ENCODE measurements at regions not wholly inside any gene's neighbourhood (a gene's known extent, or its start where the extent isn't known, plus 50 kb on each side); places are given as distances from the start of the nearest gene placed in this dataset.

DNA sequence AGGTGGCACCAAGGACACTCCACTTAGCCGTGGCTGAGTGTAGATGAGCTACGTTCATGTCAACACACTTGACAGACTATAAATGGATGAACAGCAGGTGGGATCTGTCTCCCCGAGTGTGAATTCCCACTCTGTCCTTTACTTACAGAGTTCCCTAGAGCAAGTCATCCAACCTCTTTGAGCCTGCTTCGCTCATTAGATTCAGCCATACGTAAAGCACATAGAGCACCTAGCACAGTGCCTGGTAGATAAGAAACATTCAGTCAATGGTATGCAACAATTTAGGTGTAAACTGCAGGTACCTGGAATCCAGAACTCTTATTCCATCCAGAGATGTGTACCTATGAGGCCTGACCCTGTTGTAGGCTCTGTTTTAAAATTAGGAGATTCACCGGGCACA, 227.8 kb upstream of the C16orf82 start:
- TF ChIP-seq, protein P1, sequence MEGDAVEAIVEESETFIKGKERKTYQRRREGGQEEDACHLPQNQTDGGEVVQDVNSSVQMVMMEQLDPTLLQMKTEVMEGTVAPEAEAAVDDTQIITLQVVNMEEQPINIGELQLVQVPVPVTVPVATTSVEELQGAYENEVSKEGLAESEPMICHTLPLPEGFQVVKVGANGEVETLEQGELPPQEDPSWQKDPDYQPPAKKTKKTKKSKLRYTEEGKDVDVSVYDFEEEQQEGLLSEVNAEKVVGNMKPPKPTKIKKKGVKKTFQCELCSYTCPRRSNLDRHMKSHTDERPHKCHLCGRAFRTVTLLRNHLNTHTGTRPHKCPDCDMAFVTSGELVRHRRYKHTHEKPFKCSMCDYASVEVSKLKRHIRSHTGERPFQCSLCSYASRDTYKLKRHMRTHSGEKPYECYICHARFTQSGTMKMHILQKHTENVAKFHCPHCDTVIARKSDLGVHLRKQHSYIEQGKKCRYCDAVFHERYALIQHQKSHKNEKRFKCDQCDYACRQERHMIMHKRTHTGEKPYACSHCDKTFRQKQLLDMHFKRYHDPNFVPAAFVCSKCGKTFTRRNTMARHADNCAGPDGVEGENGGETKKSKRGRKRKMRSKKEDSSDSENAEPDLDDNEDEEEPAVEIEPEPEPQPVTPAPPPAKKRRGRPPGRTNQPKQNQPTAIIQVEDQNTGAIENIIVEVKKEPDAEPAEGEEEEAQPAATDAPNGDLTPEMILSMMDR (IDR thresholded peaks at IDR 0.05; ENCODE audit: borderline replicate concordance, extremely low read depth, low read length, poor library complexity, severe bottlenecking): no peak
- no peak for TF ChIP-seq EZH2 (IDR thresholded peaks at IDR 0.05; ENCODE audit: borderline replicate concordance, low read depth, low read length, severe bottlenecking)

GRCh38 chr16:26840691-26841090, 226.0 kb upstream of the C16orf82 start:
- Histone ChIP-seq H3K36me3 (ENCODE audit: insufficient read depth, low read length) (no peaks in the 10 kb centered on the region), H2AFZ (ENCODE audit: low read depth, low read length) (no peak overlapping the region), H4K20me1 (ENCODE audit: insufficient read depth, low read length) (no peaks in the 10 kb centered on the region), H3K27ac (ENCODE audit: low read length) (no peak overlapping the region), H3K4me1 (ENCODE audit: insufficient read depth, low read length) (no peaks in the 10 kb centered on the region), H3K4me2 (ENCODE audit: insufficient read depth, low read length) (no peak overlapping the region), H3K4me3 (ENCODE audit: low read depth in 1 of 2, low read length in 2 of 2) (no peak overlapping the region), H3K27me3 (ENCODE audit: insufficient read depth, low read length, poor library complexity) (peaks cover 5% of the 10 kb centered on the region), H3K9ac (ENCODE audit: low read depth, low read length) (no peak overlapping the region), H3K79me2 (ENCODE audit: insufficient read depth, low read length) (no peaks in the 10 kb centered on the region), H3K9me3 (ENCODE audit: insufficient read depth, low read length, severe bottlenecking) (no peaks in the 10 kb centered on the region)
- TF ChIP-seq EZH2 (IDR thresholded peaks at IDR 0.05; ENCODE audit: borderline replicate concordance, low read depth, low read length, severe bottlenecking): no peak
- TF ChIP-seq, protein P1 (IDR thresholded peaks at IDR 0.05; ENCODE audit: borderline replicate concordance, extremely low read depth, low read length, poor library complexity, severe bottlenecking): no peak
- ATAC-seq (ENCODE audit: insufficient read depth, low read depth) (no peak), DNase-seq (no peak)

More for the DNA sequence above, 227.8 kb upstream of the C16orf82 start:
- Histone ChIP-seq H3K4me2 (ENCODE audit: insufficient read depth, low read length) (no peak overlapping the region), H3K36me3 (ENCODE audit: insufficient read depth, low read length) (no peaks in the 10 kb centered on the region), H3K27me3 (ENCODE audit: insufficient read depth, low read length, poor library complexity) (no peaks in the 10 kb centered on the region), H2AFZ (ENCODE audit: low read depth, low read length) (no peak overlapping the region), H3K4me1 (ENCODE audit: insufficient read depth, low read length) (no peaks in the 10 kb centered on the region), H3K4me3 (ENCODE audit: low read depth in 1 of 2, low read length in 2 of 2) (no peak overlapping the region), H4K20me1 (ENCODE audit: insufficient read depth, low read length) (no peaks in the 10 kb centered on the region), H3K9ac (ENCODE audit: low read depth, low read length) (no peak overlapping the region), H3K9me3 (ENCODE audit: insufficient read depth, low read length, severe bottlenecking) (no peaks in the 10 kb centered on the region), H3K27ac (ENCODE audit: low read length) (no peak overlapping the region), H3K79me2 (ENCODE audit: insufficient read depth, low read length) (no peaks in the 10 kb centered on the region)
- DNase-seq (no peak), ATAC-seq (ENCODE audit: insufficient read depth, low read depth) (no peak)

- ATAC-seq (ENCODE audit: insufficient read depth, low read depth) (no peak), DNase-seq (no peak)
- Histone ChIP-seq H2AFZ (ENCODE audit: low read depth, low read length) (no peak overlapping the region), H3K4me3 (ENCODE audit: low read depth in 1 of 2, low read length in 2 of 2) (no peak overlapping the region), H3K27me3 (ENCODE audit: insufficient read depth, low read length, poor library complexity) (peaks cover 2% of the 10 kb centered on the region), H3K27ac (ENCODE audit: low read length) (no peak overlapping the region), H3K4me1 (ENCODE audit: insufficient read depth, low read length) (no peaks in the 10 kb centered on the region), H3K36me3 (ENCODE audit: insufficient read depth, low read length) (no peaks in the 10 kb centered on the region), H3K79me2 (ENCODE audit: insufficient read depth, low read length) (no peaks in the 10 kb centered on the region), H4K20me1 (ENCODE audit: insufficient read depth, low read length) (no peaks in the 10 kb centered on the region), H3K9ac (ENCODE audit: low read depth, low read length) (no peak overlapping the region), H3K9me3 (ENCODE audit: insufficient read depth, low read length, severe bottlenecking) (peaks cover 10% of the 10 kb centered on the region), H3K4me2 (ENCODE audit: insufficient read depth, low read length) (no peak overlapping the region)
- TF ChIP-seq EZH2 (IDR thresholded peaks at IDR 0.05; ENCODE audit: borderline replicate concordance, low read depth, low read length, severe bottlenecking): no peak
- TF ChIP-seq, protein P1 (IDR thresholded peaks at IDR 0.05; ENCODE audit: borderline replicate concordance, extremely low read depth, low read length, poor library complexity, severe bottlenecking): no peak
Measured at GRCh38 chr16:26856271-26856670, 210.5 kb upstream of the C16orf82 start.

- H3K4me3 ChIP-seq (ENCODE audit: low read depth in 1 of 2, low read length in 2 of 2): no peak overlapping the region
- DNase-seq (no peak), ATAC-seq (ENCODE audit: insufficient read depth, low read depth) (no peak)
- no peak overlapping the region for H3K4me2 ChIP-seq (ENCODE audit: insufficient read depth, low read length)
- TF ChIP-seq EZH2 (IDR thresholded peaks at IDR 0.05; ENCODE audit: borderline replicate concordance, low read depth, low read length, severe bottlenecking): no peak
- TF ChIP-seq, protein P1 (IDR thresholded peaks at IDR 0.05; ENCODE audit: borderline replicate concordance, extremely low read depth, low read length, poor library complexity, severe bottlenecking): no peak
- H3K9ac ChIP-seq (ENCODE audit: low read depth, low read length): no peak overlapping the region
- peaks cover 2% of the 10 kb centered on the region for H3K27me3 ChIP-seq (ENCODE audit: insufficient read depth, low read length, poor library complexity)
- H3K9me3 ChIP-seq (ENCODE audit: insufficient read depth, low read length, severe bottlenecking): peaks cover 10% of the 10 kb centered on the region
- no peaks in the 10 kb centered on the region for H4K20me1 ChIP-seq (ENCODE audit: insufficient read depth, low read length)
- no peak overlapping the region for H3K27ac ChIP-seq (ENCODE audit: low read length)
- no peaks in the 10 kb centered on the region for H3K36me3 ChIP-seq (ENCODE audit: insufficient read depth, low read length)
- H2AFZ ChIP-seq (ENCODE audit: low read depth, low read length): no peak overlapping the region
- no peaks in the 10 kb centered on the region for H3K79me2 ChIP-seq (ENCODE audit: insufficient read depth, low read length)
- no peaks in the 10 kb centered on the region for H3K4me1 ChIP-seq (ENCODE audit: insufficient read depth, low read length)
Measured at GRCh38 chr16:26856791-26857190, 209.9 kb upstream of the C16orf82 start.

Measured in DND-41 (cell line).